22Rv1 (cell line): ENCODE measurements at regions not wholly inside any gene's neighbourhood (a gene's known extent, or its start where the extent isn't known, plus 50 kb on each side); places are given as distances from the start of the nearest gene placed in this dataset.

Experiments
- ZFX ChIP-seq: fragments of 450-650 bp; IDR thresholded peaks from 2 replicates; pipeline ENCODE4 v1.6.1; 2017; ENCODE audit warnings: antibody characterized with exemption, borderline replicate concordance
- TF ChIP-seq, protein P1 (sequence below): fragments of 450-650 bp; IDR thresholded peaks from 2 replicates; pipeline ENCODE4 v1.5.1; 2017; ENCODE audit warnings: mild to moderate bottlenecking

DNA sequence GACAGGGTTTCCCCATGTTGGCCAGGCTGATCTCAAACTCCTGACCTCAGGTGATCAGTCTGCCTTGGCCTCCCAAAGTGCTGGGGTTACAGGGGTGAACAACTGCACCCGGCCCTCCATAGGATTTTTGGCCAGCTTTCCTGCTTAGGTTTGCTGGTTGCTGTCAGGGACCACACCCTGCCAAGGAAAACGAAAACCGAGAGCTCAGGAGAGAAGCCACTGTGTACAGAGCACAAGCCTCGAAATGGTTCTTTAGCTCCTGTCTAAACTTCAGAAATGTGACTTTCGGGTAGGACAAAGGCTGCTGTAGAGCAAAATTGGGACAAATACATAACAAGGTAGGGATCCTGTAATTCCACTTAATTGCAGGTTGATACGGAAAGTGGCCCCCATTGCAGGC, 146.3 kb upstream of the ATP6AP2 start:
- TF ChIP-seq, protein P1, sequence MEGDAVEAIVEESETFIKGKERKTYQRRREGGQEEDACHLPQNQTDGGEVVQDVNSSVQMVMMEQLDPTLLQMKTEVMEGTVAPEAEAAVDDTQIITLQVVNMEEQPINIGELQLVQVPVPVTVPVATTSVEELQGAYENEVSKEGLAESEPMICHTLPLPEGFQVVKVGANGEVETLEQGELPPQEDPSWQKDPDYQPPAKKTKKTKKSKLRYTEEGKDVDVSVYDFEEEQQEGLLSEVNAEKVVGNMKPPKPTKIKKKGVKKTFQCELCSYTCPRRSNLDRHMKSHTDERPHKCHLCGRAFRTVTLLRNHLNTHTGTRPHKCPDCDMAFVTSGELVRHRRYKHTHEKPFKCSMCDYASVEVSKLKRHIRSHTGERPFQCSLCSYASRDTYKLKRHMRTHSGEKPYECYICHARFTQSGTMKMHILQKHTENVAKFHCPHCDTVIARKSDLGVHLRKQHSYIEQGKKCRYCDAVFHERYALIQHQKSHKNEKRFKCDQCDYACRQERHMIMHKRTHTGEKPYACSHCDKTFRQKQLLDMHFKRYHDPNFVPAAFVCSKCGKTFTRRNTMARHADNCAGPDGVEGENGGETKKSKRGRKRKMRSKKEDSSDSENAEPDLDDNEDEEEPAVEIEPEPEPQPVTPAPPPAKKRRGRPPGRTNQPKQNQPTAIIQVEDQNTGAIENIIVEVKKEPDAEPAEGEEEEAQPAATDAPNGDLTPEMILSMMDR: no peak
- TF ChIP-seq ZFX: no peak
